Keratinocyte (primary cell): ENCODE measurements at regions not wholly inside any gene's neighbourhood (a gene's known extent, or its start where the extent isn't known, plus 50 kb on each side); places are given as distances from the start of the nearest gene placed in this dataset.

ENCODE experiments used
- DNase-seq: peaks from one replicate; pipeline ENCODE4 v3.0.0-alpha.2; 2011; ENCODE audit warnings: low read depth, missing footprints, low spot score
- FAIRE-seq: peaks from 2 replicates; lab custom pipeline; 2011; peaks lifted over from hg19 to GRCh38; lab: Jason Lieb, UNC
- H2AFZ ChIP-seq: 2 replicates; pipeline ENCODE4 v1.6.0; 2012; ENCODE audit warnings: low read length, control low read depth, inconsistent platforms; ENCODE audit not compliant: control insufficient read depth
- H3K27ac ChIP-seq: 2 replicates; pipeline ENCODE4 v1.5.1; 2011; ENCODE audit warnings: low read length; ENCODE audit not compliant: control insufficient read depth, insufficient read depth
- H3K27me3 ChIP-seq: 3 replicates; pipeline ENCODE4 v1.6.0; 2011; ENCODE audit warnings: low read length; ENCODE audit not compliant: control insufficient read depth, insufficient read depth; ENCODE audit errors: extremely low read depth
- H3K36me3 ChIP-seq, 2 experiments: 2 replicates in 1 of 2; 3 replicates in 1 of 2; pipeline ENCODE4 v1.5.1; 2011; ENCODE audit warnings: low read length in 2 of 2, mild to moderate bottlenecking in 1 of 2; ENCODE audit not compliant: control insufficient read depth in 2 of 2, insufficient read depth in 2 of 2; ENCODE audit errors: extremely low read depth in 1 of 2
- H3K4me1 ChIP-seq: 3 replicates; pipeline ENCODE4 v1.5.1; 2011; ENCODE audit warnings: low read length; ENCODE audit not compliant: control insufficient read depth, insufficient read depth; ENCODE audit errors: extremely low read depth
- H3K4me2 ChIP-seq: 3 replicates; pipeline ENCODE4 v1.6.0; 2011; ENCODE audit warnings: low read depth, low read length; ENCODE audit not compliant: control insufficient read depth, insufficient read depth; ENCODE audit errors: extremely low read depth
- H3K4me3 ChIP-seq, 3 experiments: fragments of 200-600 bp in 1 of 3; sonication (generic) in 1 of 3; 2 replicates in 2 of 3; 3 replicates in 1 of 3; pipeline ENCODE4 v1.5.1; 2011 to 2016; ENCODE audit warnings: low read length in 3 of 3, mild to moderate bottlenecking in 3 of 3, control low read depth in 2 of 3, inconsistent platforms in 1 of 3, low read depth in 1 of 3, mixed read lengths in 1 of 3, mixed run types in 1 of 3, moderate library complexity in 1 of 3; ENCODE audit not compliant: control insufficient read depth in 2 of 3, insufficient read depth in 2 of 3; ENCODE audit errors: extremely low read depth in 1 of 3
- H3K79me2 ChIP-seq: 2 replicates; pipeline ENCODE4 v1.6.0; 2012; ENCODE audit warnings: low read length; ENCODE audit not compliant: control insufficient read depth, insufficient read depth
- H3K9ac ChIP-seq: 3 replicates; pipeline ENCODE4 v1.6.0; 2011; ENCODE audit warnings: low read length; ENCODE audit not compliant: control insufficient read depth, insufficient read depth; ENCODE audit errors: extremely low read depth
- H3K9me1 ChIP-seq: 3 replicates; pipeline ENCODE4 v1.6.0; 2011; ENCODE audit warnings: low read length; ENCODE audit not compliant: control insufficient read depth, insufficient read depth; ENCODE audit errors: extremely low read depth
- H3K9me3 ChIP-seq: 2 replicates; pipeline ENCODE4 v1.5.1; 2012; ENCODE audit warnings: low read depth, low read length; ENCODE audit not compliant: control insufficient read depth
- H4K20me1 ChIP-seq: 3 replicates; pipeline ENCODE4 v1.6.0; 2011; ENCODE audit warnings: low read length; ENCODE audit not compliant: control insufficient read depth, insufficient read depth; ENCODE audit errors: extremely low read depth
- EZH2 ChIP-seq: IDR thresholded peaks from one replicate; pipeline ENCODE4 v1.6.1; 2012; ENCODE audit warnings: inconsistent platforms, mild to moderate bottlenecking, low read length, moderate library complexity
- dilution Hi-C: fragments of 300-500 bp; cut with MboI; formaldehyde crosslinking; loops from one replicate; pipeline ENCODE4 v1.7.0; 2020; ENCODE audit warnings: low sequenced_read_pairs; ENCODE audit not compliant: extremely low pct_ligation_motif_present
- TF ChIP-seq, protein P1 (sequence below), 3 experiments: IDR thresholded peaks in 1 of 3; conservative IDR thresholded peaks in 1 of 3; optimal IDR thresholded peaks in 1 of 3; 2 replicates in 2 of 3; 3 replicates in 1 of 3; pipeline versions ENCODE3 to v1.5.1; 2011; ENCODE audit warnings: low read length in 3 of 3, mild to moderate bottlenecking in 3 of 3, moderate library complexity in 2 of 3, control low read depth in 1 of 3, inconsistent platforms in 1 of 3; ENCODE audit not compliant: insufficient read depth in 2 of 3; ENCODE audit errors: extremely low read depth in 1 of 3

GRCh38 chr4:105014234-105014633, 132.4 kb upstream of the TET2 start:
- H3K27ac ChIP-seq: no peak overlapping the region
- no peaks in the 10 kb centered on the region for H3K79me2 ChIP-seq
- dilution Hi-C loops: no loop called here
- DNase-seq (no peak), FAIRE-seq (no peak)
- no peak for TF ChIP-seq EZH2
- TF ChIP-seq, protein P1, sequence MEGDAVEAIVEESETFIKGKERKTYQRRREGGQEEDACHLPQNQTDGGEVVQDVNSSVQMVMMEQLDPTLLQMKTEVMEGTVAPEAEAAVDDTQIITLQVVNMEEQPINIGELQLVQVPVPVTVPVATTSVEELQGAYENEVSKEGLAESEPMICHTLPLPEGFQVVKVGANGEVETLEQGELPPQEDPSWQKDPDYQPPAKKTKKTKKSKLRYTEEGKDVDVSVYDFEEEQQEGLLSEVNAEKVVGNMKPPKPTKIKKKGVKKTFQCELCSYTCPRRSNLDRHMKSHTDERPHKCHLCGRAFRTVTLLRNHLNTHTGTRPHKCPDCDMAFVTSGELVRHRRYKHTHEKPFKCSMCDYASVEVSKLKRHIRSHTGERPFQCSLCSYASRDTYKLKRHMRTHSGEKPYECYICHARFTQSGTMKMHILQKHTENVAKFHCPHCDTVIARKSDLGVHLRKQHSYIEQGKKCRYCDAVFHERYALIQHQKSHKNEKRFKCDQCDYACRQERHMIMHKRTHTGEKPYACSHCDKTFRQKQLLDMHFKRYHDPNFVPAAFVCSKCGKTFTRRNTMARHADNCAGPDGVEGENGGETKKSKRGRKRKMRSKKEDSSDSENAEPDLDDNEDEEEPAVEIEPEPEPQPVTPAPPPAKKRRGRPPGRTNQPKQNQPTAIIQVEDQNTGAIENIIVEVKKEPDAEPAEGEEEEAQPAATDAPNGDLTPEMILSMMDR (optimal IDR thresholded peaks at IDR 0.05 in 1 of 3, IDR thresholded peaks at IDR 0.05 in 1 of 3, conservative IDR thresholded peaks at IDR 0.05 in 1 of 3; ENCODE audit: extremely low read depth in 1 of 3, insufficient read depth in 2 of 3, low read length in 3 of 3): no peak
- no peaks in the 10 kb centered on the region for H3K9me3 ChIP-seq
- no peaks in the 10 kb centered on the region for H4K20me1 ChIP-seq
- H2AFZ ChIP-seq: peak overlapping the region; percentile 3
- no peaks in the 10 kb centered on the region for H3K36me3 ChIP-seq
- H3K9me1 ChIP-seq: no peaks in the 10 kb centered on the region
- H3K4me1 ChIP-seq: no peaks in the 10 kb centered on the region
- no peaks in the 10 kb centered on the region for H3K27me3 ChIP-seq
- no peak overlapping the region for H3K4me2 ChIP-seq
- H3K9ac ChIP-seq: no peak overlapping the region
- H3K4me3 ChIP-seq: no peak overlapping the region

GRCh38 chr4:105014635-105015034, 132.0 kb upstream of the TET2 start:
- dilution Hi-C loops: no loop called here
- Histone ChIP-seq H3K27me3 (no peaks in the 10 kb centered on the region), H3K27ac (no peak overlapping the region), H2AFZ (no peak overlapping the region), H3K4me1 (no peaks in the 10 kb centered on the region), H3K79me2 (no peaks in the 10 kb centered on the region), H3K36me3 (no peaks in the 10 kb centered on the region), H3K9me3 (no peaks in the 10 kb centered on the region), H4K20me1 (no peaks in the 10 kb centered on the region), H3K9ac (no peak overlapping the region), H3K4me2 (no peak overlapping the region), H3K4me3 (no peak overlapping the region), H3K9me1 (no peaks in the 10 kb centered on the region)
- FAIRE-seq (no peak), DNase-seq (no peak)
- TF ChIP-seq, protein P1 (optimal IDR thresholded peaks at IDR 0.05 in 1 of 3, IDR thresholded peaks at IDR 0.05 in 1 of 3, conservative IDR thresholded peaks at IDR 0.05 in 1 of 3; ENCODE audit: extremely low read depth in 1 of 3, insufficient read depth in 2 of 3, low read length in 3 of 3): no peak
- TF ChIP-seq EZH2: no peak
